Natural killer cell treated with Interleukin-12 subunit alpha and Interleukin-12 subunit beta and Interleukin-15 and Interleukin-18, amount 100 ng/mL, for 72 hours (primary cell): ENCODE measurements at regions not wholly inside any gene's neighbourhood (a gene's known extent, or its start where the extent isn't known, plus 50 kb on each side); places are given as distances from the start of the nearest gene placed in this dataset.

Experiments
- ATAC-seq, 2 donors: fragments of 150-1000 bp; cut with Tn5 transposase in 1 of 2; sonication (Bioruptor Pico), chemical (Tn5 transposase) in 1 of 2; 2 replicates each; pipeline ENCODE4 v1.10.0; 2021
- DNase-seq: peaks from one replicate; pipeline ENCODE4 v3.0.0; 2022; ENCODE audit warnings: low spot score
- H3K27ac Mint-ChIP-seq, 2 donors: 1 replicate in 1 of 2; 2 replicates in 1 of 2; pipeline ENCODE4 v1.8.0; 2022; ENCODE audit warnings: mixed read lengths in 2 of 2, mild to moderate bottlenecking in 1 of 2, moderate library complexity in 1 of 2
- H3K27me3 Mint-ChIP-seq, 2 donors: 1 replicate in 1 of 2; 2 replicates in 1 of 2; pipeline ENCODE4 v1.8.0; 2022; ENCODE audit warnings: mixed read lengths in 2 of 2
- H3K36me3 Mint-ChIP-seq: one replicate; pipeline ENCODE4 v1.8.0; 2022; ENCODE audit warnings: mixed read lengths
- H3K4me1 Mint-ChIP-seq, 2 donors: 1 replicate in 1 of 2; 2 replicates in 1 of 2; pipeline ENCODE4 v1.8.0; 2022; ENCODE audit warnings: low read depth in 2 of 2, mixed read lengths in 2 of 2, mild to moderate bottlenecking in 1 of 2
- H3K4me3 Mint-ChIP-seq: one replicate; pipeline ENCODE4 v1.8.0; 2022; ENCODE audit warnings: mixed read lengths
- H3K9me3 Mint-ChIP-seq: 2 replicates; pipeline ENCODE4 v1.8.0; 2022; ENCODE audit warnings: mixed read lengths

DNA sequence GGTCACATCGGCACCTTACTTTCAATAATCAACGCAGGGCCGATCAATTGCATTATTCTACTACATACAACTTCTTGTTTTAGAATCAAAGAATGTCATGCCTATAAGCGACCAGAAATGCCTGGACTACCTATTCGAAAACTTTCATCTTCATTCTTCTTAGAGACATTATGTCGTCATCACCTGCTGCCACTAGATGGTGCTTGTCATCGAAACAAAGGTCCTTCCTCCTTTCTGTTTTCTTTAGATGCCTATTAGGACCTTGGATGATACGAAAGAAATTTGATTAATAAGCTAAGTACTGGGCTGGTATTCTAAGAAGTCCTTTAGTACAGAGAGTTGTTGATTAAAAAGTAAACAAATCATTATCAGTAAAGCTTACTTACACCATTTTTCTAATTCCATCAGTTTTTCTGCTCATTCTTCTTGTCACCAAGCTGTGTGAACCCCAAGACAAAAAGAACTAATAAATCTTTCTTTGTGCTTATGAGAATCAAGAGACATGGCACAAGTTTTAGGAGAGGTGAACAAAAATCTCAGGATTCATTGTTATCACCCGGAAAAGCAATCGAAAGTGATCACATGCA lies 154.5 kb upstream of the SLC4A4 start:
- ATAC-seq (no peak), DNase-seq (peak; percentile 71)
- H3K27ac Mint-ChIP-seq: peak overlapping the region in 1 of 2 donors; percentile 38
- no peaks in the 10 kb centered on the region for H3K27me3 Mint-ChIP-seq
- peaks cover 29 to 33% of the 10 kb centered on the region in 2 donors for H3K4me1 Mint-ChIP-seq
- no peaks in the 10 kb centered on the region for H3K9me3 Mint-ChIP-seq
- H3K36me3 Mint-ChIP-seq: no peaks in the 10 kb centered on the region
- peak overlapping the region; percentile 50 for H3K4me3 Mint-ChIP-seq

DNA sequence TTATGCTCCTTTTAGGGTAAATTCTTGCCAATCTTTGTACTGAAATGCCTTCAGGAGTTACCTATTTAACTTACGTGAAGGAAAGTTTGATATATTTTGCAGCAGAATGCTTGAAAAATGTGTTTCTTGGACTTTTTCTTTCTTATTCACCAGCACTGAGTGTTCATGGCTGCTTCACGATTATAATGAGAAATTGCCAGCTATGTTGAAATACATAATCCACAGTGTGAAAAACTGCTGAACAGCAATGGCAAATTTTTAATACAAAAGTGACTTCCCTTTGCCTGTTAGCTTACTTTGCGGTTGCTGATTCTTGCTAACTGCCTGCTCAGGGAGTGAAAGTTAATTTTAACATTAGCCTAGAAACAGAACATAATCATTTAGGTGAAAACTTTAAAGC lies 153.8 kb upstream of the SLC4A4 start:
- H3K9me3 Mint-ChIP-seq: no peaks in the 10 kb centered on the region
- peaks cover 29 to 33% of the 10 kb centered on the region in 2 donors for H3K4me1 Mint-ChIP-seq
- no peaks in the 10 kb centered on the region for H3K36me3 Mint-ChIP-seq

DNA sequence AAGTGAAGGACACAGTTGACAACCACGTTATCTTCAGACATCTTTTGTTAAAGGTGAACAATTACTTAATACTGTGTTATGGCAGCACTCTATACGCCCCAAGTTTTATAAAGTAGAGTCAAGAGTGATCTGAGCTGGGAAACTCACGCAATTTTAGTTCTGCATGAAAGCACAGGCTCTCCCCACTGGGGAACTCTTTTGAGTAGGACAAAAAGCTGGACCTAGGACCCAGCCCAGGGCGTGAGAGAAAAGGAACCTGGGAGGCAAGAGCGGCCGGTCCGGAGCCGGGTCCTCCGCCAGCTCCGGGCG lies 152.6 kb upstream of the SLC4A4 start:
- Mint-ChIP-seq H3K27ac (peak overlapping the region; percentile 54 to 68), H3K4me3 (peak overlapping the region; percentile 84), H3K36me3 (no peaks in the 10 kb centered on the region), H3K9me3 (no peaks in the 10 kb centered on the region), H3K4me1 (peaks cover 39% of the 10 kb centered on the region in 2 donors), H3K27me3 (no peaks in the 10 kb centered on the region)
- ATAC-seq: no peak
- no peak for DNase-seq

More for the DNA sequence above, 153.8 kb upstream of the SLC4A4 start:
- Mint-ChIP-seq H3K27me3 (no peaks in the 10 kb centered on the region), H3K27ac (no peak overlapping the region), H3K4me3 (peak overlapping the region; percentile 50)
- DNase-seq (no peak), ATAC-seq (no peak)

DNA sequence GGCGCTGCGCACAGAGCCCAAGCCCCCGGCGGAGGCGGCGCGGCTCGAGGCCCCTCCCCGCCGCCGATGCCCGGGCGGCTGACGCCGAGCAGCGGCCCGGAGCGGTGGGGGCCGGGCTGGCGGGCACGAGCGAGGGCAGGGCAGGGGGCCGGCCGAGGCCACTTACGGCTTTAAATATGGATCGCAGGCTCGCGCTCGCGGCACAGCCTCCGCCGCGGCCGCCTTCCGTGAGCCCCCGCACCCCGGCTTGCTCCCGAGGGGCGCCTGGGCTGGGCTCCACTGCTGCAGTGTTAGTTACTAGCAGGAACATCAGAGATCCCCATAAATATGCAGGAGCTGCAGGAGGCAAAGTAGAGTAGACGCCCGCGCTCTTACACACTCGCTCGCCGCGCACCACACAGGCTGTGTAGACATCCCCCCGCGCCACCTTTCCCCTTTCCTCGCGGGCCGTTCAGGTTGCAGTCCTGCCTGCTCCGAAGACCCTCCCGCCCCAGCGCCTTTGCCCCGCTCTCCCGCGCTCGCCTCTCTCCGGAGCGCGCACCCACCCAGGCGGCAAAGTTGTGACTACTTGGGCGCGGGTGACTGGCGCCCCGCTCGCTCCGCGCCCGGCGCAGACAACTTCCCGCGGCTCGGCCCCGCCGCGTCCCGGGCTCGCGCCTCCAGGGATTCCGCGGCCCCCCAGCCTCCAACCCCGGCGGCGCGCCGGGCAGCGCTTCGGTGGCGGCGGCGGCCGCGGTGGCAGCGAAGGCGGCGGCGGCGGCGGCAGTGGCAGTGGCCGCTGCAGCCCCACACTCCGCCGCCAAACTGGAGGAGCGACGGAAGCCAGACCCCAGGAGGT lies 152.0 kb upstream of the SLC4A4 start:
- Mint-ChIP-seq H3K4me1 (peaks cover 39 to 42% of the 10 kb centered on the region in 2 donors), H3K36me3 (no peaks in the 10 kb centered on the region), H3K27me3 (no peaks in the 10 kb centered on the region), H3K9me3 (no peaks in the 10 kb centered on the region), H3K4me3 (peak overlapping the region; percentile 89), H3K27ac (peak overlapping the region; percentile 54 to 68)
- DNase-seq (peak; percentile 78), ATAC-seq (peak; percentile 92 to 94)

DNA sequence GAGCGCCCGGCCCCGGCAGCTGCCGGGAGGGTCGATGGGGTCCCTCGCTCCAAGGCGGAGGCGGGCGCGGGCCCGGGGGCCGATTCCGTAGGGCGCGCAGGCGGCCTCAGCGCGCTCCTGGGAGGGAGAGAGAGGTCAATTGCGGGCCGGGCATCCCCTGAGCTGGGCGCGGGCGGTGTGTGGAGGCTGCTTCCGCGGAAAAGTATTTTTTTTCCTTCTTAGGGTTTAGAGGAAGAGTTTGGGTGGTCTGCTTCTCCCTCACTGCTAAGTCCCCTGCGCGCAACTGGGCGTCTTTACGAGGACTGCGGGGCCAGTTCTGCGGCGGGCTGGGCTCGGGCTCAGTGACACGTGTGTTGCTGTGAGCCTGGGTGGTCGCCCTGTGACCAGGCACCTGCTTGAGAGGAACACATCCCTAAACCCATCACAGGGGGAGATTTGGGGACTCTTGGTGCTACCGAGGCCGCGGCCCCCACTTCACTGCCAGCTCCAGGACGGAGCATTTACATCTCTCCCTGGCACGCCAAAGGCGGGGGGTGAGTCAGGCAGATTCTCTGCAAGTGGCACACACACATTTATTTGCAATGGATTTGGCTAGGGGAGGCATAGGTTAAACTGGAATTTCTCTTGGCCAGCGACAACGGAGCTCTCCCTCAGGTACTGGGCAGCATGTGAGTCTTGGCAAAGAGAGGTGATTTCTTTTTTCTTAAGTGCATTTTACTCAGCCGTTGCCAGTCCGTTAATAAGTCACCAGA lies 151.2 kb upstream of the SLC4A4 start:
- H3K36me3 Mint-ChIP-seq: no peaks in the 10 kb centered on the region
- ATAC-seq (peak; percentile 18 to 66), DNase-seq (peak; percentile 64)
- H3K4me3 Mint-ChIP-seq: peak overlapping the region; percentile 89
- peak overlapping the region; percentile 73 to 91 for H3K27ac Mint-ChIP-seq
- no peaks in the 10 kb centered on the region for H3K9me3 Mint-ChIP-seq
- H3K4me1 Mint-ChIP-seq: peaks cover 39 to 42% of the 10 kb centered on the region in 2 donors
- H3K27me3 Mint-ChIP-seq: no peaks in the 10 kb centered on the region

DNA sequence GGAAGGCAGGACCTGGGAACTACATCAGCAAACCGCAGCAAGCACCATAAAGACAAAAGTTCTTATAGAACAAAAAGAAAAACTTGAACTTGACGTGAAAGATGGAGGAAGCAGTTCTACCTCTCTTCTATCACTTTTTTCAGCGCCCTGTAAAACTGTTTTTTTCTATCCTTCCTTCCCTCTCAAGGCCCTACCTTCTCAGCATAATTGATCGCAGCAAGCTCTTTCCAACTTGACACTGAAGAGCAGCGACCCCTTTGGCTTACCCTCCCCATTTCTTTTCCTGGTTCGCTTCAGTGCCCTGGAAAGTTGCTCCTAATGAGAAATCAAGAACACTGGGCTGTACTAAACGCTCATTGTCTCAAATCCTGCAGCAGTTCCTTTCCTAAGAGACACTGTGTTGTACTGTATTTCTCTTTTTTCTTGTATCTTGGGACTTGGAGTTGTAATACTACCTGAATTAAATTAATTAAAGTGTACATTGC lies 150.6 kb upstream of the SLC4A4 start:
- peak overlapping the region; percentile 73 to 91 for H3K27ac Mint-ChIP-seq
- peak overlapping the region; percentile 89 for H3K4me3 Mint-ChIP-seq
- no peak for DNase-seq
- ATAC-seq: no peak
- no peaks in the 10 kb centered on the region for H3K36me3 Mint-ChIP-seq
- H3K27me3 Mint-ChIP-seq: no peaks in the 10 kb centered on the region
- peaks cover 39 to 42% of the 10 kb centered on the region in 2 donors for H3K4me1 Mint-ChIP-seq
- H3K9me3 Mint-ChIP-seq: no peaks in the 10 kb centered on the region

DNA sequence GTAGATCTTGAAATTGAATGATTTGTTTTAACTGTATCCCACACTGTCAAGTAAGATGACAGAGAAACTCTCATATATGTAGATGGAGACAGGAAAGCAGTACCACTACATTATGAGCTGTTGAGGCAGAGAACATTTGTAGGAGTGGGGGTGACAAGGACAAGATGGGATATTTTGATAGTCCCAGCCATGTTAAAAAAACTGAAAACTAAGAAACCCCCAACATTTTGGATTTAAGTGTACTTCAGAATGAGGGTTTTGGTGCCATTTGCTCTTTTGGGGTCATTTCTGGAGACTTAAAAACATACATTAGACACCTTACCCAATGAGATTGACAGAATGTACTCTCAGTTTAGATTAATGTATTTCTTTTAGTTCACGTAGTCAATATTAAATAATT lies 149.9 kb upstream of the SLC4A4 start:
- H3K27ac Mint-ChIP-seq: peak overlapping the region; percentile 73 to 91
- peak overlapping the region; percentile 89 for H3K4me3 Mint-ChIP-seq
- H3K4me1 Mint-ChIP-seq: peaks cover 39 to 41% of the 10 kb centered on the region in 2 donors
- no peak for ATAC-seq
- no peaks in the 10 kb centered on the region for H3K27me3 Mint-ChIP-seq
- H3K9me3 Mint-ChIP-seq: no peaks in the 10 kb centered on the region
- H3K36me3 Mint-ChIP-seq: no peaks in the 10 kb centered on the region
- no peak for DNase-seq

DNA sequence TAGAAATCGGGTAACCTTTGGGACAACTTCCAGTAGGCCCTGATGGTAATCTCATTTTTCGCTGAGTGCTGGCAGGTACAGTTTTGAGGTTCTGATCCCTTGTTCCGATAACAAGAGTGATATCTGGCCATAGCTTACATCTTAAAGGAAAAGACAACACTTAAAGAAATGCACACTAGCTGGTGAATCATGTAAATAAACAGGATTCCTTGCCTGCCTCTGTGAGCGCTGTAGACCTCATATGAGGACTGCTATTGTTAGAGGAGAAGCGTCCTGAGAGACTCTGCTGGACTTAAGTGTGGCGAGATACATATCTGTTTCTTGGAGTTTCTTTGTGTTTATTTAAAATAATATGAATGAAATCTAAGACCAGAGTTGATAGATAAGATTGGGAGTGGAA lies 149.3 kb upstream of the SLC4A4 start:
- ATAC-seq (no peak), DNase-seq (no peak)
- Mint-ChIP-seq H3K9me3 (no peaks in the 10 kb centered on the region), H3K27ac (peak overlapping the region in 1 of 2 donors; percentile 91), H3K4me1 (peaks cover 34 to 36% of the 10 kb centered on the region in 2 donors), H3K36me3 (no peaks in the 10 kb centered on the region), H3K4me3 (no peak overlapping the region), H3K27me3 (no peaks in the 10 kb centered on the region)

DNA sequence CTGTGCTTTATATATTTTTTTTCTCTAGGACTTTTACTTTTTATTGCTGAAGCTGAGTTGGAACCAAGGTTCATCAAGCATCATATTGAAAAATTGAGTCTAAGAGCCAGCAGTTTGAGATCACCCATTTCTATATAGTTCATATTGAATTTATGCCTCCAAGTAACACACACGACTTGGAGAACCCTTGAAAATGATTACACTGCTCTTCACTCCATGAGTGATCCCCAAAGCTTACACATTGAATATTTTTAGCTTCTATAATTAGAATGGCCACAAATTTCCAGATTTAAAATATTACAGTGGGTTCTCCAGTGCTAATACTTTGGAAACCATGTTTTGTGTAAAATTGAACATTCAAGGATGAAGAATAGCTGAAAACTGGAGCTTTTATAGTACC lies 144.4 kb upstream of the SLC4A4 start:
- Mint-ChIP-seq H3K27ac (no peak overlapping the region), H3K36me3 (no peaks in the 10 kb centered on the region), H3K4me1 (peaks cover 18% of the 10 kb centered on the region in 2 donors), H3K9me3 (no peaks in the 10 kb centered on the region), H3K4me3 (no peak overlapping the region), H3K27me3 (no peaks in the 10 kb centered on the region)
- no peak for DNase-seq
- no peak for ATAC-seq

DNA sequence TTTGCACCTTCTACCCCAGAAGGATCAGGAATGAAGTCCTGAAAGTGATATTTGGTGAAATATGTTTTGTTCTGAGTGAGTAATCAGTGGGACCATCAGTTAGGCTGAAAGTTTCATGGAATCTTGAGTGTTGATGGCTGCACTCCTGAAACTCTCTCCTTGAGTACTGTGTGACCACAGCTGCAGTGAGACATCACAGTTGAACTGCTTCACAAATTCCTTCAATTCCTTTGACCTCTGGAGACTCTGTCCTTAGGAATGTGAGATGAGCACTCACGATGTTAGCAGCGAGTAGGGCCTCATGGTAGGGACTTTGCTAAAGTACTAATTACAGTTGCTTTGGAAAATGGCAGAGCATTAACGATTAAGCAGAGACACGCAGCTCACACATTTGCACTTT lies 142.9 kb upstream of the SLC4A4 start:
- no peak overlapping the region for H3K27ac Mint-ChIP-seq

DNA sequence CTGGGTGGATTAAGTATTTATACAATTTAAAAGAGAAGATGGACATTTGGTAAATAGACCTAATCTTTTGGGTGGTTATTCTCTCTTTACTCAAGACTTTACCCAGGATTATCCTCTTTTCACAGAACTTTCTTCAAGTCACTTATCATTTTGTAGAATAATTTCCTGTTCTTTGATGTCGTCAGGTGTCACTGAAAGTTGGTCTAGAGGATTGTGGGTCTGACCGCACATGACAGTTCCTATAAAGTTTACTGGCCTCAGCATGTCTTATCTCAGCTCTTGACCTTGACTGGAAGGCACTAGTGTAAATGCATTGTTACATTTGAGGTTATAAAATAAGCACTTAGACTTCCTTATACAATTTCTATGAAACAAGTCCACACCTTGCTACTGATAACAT lies 139.9 kb upstream of the SLC4A4 start:
- H3K27me3 Mint-ChIP-seq: no peaks in the 10 kb centered on the region
- no peaks in the 10 kb centered on the region for H3K9me3 Mint-ChIP-seq
- peaks cover 18 to 24% of the 10 kb centered on the region in 2 donors for H3K4me1 Mint-ChIP-seq
- H3K36me3 Mint-ChIP-seq: no peaks in the 10 kb centered on the region
- peak in 1 of 2 donors; percentile 56 for ATAC-seq
- no peak for DNase-seq
- H3K4me3 Mint-ChIP-seq: peak overlapping the region; percentile 12
- peak overlapping the region in 1 of 2 donors; percentile 41 for H3K27ac Mint-ChIP-seq

More for the DNA sequence above, 142.9 kb upstream of the SLC4A4 start:
- DNase-seq (no peak), ATAC-seq (no peak)
- Mint-ChIP-seq H3K4me3 (no peak overlapping the region), H3K27me3 (no peaks in the 10 kb centered on the region), H3K4me1 (peaks cover 19 to 28% of the 10 kb centered on the region in 2 donors), H3K9me3 (no peaks in the 10 kb centered on the region), H3K36me3 (no peaks in the 10 kb centered on the region)

DNA sequence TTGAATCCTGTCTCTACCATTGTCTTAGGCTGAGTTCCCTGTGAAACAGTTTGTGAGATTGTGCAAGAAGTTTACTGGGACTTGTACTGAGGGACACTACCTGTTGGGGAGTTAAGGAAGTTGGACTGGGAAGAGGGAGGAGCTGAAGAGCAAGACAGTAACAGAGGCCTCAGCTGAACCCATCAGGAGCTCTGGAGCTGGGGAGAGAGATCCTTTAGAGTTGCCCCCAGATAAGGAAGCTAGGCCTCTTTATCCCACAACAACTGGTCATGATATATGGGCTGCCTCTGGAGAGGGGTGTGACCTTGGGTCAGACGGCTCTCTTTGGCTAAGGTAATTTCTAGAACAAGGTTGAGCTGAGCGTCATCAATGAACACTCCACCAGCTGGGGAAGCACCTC lies 137.8 kb upstream of the SLC4A4 start:
- ATAC-seq (peak in 1 of 2 donors; percentile 6), DNase-seq (no peak)
- H3K36me3 Mint-ChIP-seq: no peaks in the 10 kb centered on the region
- H3K27me3 Mint-ChIP-seq: no peaks in the 10 kb centered on the region
- H3K4me1 Mint-ChIP-seq: peaks cover 23 to 24% of the 10 kb centered on the region in 2 donors
- H3K4me3 Mint-ChIP-seq: no peak overlapping the region
- no peaks in the 10 kb centered on the region for H3K9me3 Mint-ChIP-seq
- no peak overlapping the region for H3K27ac Mint-ChIP-seq

DNA sequence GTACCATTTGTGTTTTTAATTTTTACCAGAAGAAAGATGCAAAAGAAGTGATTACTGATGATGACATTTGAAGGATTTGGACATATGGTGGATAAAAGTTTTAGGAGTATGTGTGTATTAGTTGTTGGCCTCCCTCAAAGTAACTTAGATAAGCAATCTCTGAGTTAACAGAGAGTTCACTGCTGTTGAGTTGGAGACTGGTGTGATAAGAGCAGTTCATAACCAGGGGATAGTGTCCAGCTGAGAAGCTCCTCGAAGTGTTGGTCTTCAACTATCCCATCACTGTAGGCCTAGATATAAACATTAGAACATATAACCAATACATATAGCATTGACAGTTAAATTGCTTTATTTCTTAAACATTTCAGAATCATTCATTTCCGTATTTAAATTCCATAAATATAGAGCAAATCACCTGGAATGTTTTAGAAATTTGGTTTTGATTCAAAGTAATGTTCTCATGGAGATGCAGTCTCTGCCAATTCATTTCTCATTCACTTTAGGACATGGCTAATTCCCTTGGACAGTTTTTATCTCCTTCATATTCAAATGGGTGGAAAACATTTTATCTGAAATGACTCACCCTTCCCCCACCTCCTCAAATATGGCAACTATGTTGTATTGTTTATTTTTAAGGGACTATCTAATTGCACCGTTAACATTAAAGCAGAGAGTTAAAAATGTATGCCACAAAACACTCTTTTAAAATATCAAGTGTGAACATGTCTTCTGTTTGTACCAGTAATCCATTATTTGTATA lies 136.8 kb upstream of the SLC4A4 start:
- no peak for DNase-seq
- no peak overlapping the region for H3K27ac Mint-ChIP-seq
- no peak overlapping the region for H3K4me3 Mint-ChIP-seq
- ATAC-seq: no peak
- H3K9me3 Mint-ChIP-seq: no peaks in the 10 kb centered on the region
- no peaks in the 10 kb centered on the region for H3K36me3 Mint-ChIP-seq
- peaks cover 23 to 24% of the 10 kb centered on the region in 2 donors for H3K4me1 Mint-ChIP-seq
- H3K27me3 Mint-ChIP-seq: no peaks in the 10 kb centered on the region
